ENCODE measurements at regions not wholly inside any gene's neighbourhood (a gene's known extent, or its start where the extent isn't known, plus 50 kb on each side); places are given as distances from the start of the nearest gene placed in this dataset.
A peak's percentile ranks its signal among the peaks of the same experiment; 100 is the strongest.

- no peak for DNase-seq
These were observed 252.4 kb downstream of the HDGFL1 start for GRCh38 chr6:22821664-22822320.

- DNase-seq, result no peak
These were observed 255.8 kb downstream of the HDGFL1 start for GRCh38 chr6:22825210-22825609.

DNA sequence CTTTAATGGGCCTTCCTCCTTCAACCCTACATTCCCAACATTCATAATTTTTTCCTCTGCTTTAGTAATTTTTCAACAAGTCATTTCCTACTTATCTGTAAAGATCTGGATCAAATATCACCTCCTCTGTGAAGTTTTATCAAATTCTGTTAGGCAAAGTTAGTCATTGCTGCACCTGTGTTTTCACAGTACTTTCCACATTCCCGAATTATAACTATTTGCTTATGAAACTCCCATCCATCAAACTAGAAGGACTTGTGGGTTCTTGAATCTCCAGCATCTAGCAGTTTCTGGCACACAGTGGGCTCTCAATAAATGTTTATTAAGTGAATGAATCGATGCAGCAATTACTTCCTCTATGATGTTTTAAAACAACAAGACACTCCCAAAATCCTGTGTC lies 257.6 kb downstream of the HDGFL1 start:
- DNase-seq, result no peak

DNA sequence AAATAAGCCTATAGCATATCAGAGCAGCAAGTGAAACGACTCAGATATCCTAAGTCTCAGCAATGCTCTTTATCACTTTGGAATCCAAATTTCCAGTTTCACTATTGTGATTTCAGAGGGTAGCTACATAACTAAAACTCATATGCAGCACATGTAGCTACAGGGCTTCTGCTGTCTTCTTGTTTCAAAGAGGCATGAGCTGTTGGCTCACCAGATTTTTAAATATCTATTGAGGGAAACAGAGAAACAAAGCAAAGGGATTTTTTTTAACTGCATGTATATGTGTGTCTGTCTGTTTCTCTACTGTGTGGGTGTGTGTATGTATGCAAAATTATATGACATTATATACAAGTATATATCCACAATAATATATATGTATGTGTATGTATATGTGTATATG lies 258.4 kb downstream of the HDGFL1 start:
- no peak for DNase-seq

DNA sequence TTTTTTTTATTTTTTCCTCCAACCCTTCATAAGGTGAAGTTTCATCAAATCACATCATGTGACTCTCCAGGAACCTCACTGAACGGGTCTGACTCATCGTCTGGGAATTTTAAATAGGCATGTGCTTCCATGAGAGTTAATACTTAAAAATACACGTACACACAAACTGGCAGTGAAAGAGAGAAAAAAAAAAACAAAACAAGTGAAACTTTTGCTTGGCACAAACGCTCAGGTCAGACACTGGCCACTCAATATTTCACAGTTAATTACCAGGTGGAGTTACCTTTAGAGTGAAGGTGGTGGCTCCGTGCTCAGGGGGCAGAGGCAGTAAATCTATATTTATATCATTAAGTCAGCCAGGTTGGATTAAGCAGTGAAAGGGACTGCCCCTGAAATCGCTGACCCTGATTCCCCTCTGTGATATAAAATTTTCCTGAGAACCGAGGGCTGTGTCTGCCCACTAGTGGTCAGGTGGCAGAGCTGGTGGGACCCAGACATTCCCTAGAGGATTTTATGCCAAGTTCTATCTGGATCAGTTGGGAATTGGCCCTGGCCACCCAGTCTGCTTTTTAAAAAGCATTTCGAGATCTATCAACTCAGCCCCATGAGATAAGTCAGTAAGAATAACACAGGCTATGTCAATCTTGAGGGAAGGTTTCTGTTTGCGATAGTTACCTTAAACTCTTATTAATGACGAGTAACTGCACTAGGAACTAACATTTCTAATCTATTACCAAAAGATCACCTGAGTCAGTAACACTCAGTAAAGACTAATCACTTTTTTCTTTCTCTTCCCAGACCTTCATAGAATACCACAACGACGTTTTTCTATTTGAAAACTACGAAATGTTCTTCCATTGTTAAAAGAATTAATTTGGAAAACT lies 259.1 kb downstream of the HDGFL1 start:
- DNase-seq, result peak in 1 of 2 experiments; percentile 1

GRCh38 chr6:22829070-22829469 lies 259.7 kb downstream of the HDGFL1 start:
- DNase-seq, result no peak

DNA sequence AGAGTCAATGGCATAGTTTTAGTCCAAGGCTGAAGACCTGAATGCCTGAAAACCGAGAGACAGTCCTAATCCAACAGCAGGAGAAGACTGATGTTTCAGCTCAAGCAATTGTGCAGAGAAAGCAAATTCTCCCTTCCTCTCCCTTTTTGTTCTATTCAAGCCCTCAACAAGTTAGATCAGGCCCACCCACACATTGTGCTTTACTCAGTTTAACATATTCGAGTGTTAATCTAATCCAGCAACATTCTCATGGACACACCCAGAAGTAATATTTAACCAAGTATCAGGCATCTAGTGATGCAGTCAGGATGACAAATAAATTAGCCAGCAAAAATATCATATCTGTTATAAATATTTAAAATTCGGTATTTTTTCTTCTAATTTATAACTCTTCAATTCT lies 261.1 kb downstream of the HDGFL1 start:
- DNase-seq, result no peak

DNA sequence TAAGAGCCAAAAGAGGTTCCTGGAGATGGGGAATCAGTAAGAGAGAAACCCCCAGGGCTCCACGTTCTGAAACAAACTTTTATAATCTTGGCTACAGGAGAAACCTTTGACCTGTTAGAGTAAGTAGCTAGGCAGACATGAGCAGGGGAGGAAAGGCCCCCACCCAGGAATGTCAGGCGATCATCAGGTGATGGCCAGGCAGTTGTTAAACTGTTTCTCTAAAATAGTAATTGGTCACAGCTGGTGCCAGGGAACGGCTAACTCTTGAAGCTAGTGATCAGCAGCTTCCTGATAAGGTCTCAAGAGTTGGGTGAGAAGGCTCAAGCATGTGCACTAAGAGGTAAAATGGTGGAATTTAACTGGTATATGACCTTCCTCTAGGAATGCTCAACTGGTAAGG lies 263.8 kb downstream of the HDGFL1 start:
- no peak for DNase-seq

- peak in 1 of 2 experiments; percentile 9 for DNase-seq
These were observed 269.0 kb downstream of the HDGFL1 start for GRCh38 chr6:22838345-22838744.

GRCh38 chr6:22845467-22845866 lies 276.1 kb downstream of the HDGFL1 start:
- DNase-seq, result no peak

DNA sequence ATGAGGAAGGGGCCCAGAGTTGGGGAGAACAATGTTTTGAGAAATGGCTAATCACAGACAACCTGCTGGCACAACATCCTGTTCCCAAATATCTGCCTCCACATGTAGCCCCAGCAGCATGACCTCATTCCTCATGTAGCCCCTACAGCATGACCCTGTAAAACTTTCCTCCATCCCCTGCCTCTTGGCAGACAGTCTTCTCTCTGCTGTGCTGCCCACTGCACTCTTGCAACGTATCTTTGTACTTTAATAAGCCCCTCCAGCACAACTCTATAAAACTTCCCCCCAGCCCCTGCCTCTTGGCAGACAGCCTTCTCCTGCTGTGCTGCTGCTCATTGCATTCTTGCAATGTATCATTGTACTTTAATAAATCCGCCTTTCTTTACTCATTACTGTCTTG lies 278.8 kb downstream of the HDGFL1 start:
- no peak for DNase-seq

GRCh38 chr6:22849921-22850320 lies 280.6 kb downstream of the HDGFL1 start:
- DNase-seq, result no peak

- DNase-seq, result no peak
These were observed 282.7 kb downstream of the HDGFL1 start for GRCh38 chr6:22852101-22852500.

GRCh38 chr6:22873513-22874136 lies 304.3 kb downstream of the HDGFL1 start:
- no peak for DNase-seq

DNA sequence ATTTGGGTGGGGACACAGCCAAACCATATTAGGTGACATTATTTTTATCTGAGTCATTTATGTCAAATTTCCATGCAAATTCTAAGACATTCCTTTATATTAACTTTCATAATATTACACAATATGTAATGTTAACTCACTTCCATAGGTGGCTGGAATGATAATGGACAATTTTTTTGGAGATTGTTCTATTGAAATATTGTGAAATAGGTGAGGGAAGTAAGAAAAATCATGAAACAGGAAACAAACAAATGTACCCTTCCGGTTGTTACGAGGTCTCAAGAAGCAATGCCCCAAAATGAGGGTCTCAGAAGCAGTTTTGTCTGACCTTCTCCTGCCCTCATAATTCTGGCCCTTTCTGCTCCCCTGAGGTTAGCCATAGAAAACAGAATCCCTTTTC lies 306.5 kb downstream of the HDGFL1 start:
- DNase-seq, result no peak

- no peak for DNase-seq
These were observed 308.9 kb downstream of the HDGFL1 start for GRCh38 chr6:22878324-22878701.

DNA sequence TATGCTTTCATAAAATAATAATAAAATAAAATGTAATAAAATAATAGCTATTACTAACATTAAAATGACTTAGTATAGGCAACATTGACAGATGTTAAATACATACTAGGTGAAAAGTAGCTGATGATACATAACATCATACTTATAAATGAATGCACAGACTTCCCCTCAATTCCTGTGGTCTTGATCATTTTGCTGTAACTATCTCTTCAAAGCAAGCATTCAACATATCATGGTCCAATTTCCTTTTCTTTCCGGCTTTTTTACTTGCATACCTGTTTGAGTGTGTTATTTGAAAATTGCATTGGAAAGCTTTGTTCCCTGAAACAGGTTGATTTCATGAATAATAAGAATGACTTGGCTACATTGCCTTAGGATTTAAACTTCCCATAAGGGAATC lies 309.3 kb downstream of the HDGFL1 start:
- DNase-seq, result no peak

DNA sequence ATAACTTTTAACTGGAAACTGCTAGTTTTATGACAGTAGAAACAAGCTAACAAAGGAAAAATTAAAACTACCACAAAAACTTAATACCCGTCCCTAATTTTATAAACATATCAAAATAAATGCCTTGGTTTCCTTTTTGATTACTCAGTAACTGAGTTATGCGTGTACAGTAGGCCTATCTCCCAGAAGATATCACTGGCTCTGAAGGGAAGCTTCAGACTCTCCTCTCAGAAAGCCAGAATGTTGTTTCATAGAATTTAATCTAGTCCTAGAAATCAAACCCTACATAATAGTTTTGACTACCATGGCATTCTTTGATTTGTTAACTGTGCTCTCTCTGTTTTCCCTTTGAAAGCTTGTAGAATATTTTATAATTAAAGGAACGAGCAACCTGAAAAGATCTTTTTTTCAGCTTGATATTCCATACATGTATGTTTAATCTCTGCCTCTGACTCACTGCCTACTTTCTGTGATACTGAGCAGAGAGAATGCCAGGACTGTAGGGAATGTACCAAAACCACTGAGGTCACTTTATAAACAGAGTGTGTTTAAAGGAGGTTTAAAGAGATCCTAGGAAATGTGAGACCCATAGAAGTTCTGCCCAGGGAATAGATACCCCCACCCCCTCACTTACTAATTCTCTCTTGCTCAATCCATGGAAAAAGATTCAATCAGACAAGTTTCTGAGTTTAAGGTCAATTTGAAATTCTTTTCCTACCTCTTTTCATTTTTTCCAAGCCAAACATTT lies 311.5 kb downstream of the HDGFL1 start:
- no peak for DNase-seq

- no peak for DNase-seq
These were observed 313.2 kb downstream of the HDGFL1 start for GRCh38 chr6:22882581-22882980.

DNA sequence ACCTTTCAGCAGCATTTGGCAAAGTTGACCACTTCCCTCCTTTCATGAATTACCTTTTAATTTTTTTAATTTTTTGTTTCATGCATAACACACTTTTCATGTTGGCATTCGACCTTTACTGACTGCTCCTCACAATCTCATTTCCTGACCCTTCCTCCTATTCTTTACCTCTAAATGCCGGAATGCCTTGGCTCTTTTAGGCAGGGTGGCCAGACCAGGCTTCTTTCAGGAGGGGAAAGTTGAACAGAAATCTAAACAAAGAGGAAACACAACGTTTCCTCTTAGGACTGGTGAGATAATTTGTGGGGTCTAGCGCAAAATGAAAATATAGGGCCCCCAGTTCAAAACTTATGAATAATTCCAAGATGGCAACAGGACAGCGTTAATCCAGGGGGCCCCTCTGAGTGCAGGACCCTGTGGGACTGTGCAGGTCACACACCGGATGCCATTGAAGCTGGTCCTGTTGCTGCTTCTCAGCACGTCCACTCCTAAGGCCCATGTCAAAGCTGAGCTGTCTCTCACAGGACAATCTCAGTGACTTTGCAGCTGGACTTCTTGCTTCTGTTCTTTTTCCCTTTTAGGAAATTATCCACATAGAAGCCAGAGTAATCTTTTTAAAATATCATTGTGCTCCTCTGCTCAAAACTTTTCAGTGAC lies 313.8 kb downstream of the HDGFL1 start:
- no peak for DNase-seq

DNA sequence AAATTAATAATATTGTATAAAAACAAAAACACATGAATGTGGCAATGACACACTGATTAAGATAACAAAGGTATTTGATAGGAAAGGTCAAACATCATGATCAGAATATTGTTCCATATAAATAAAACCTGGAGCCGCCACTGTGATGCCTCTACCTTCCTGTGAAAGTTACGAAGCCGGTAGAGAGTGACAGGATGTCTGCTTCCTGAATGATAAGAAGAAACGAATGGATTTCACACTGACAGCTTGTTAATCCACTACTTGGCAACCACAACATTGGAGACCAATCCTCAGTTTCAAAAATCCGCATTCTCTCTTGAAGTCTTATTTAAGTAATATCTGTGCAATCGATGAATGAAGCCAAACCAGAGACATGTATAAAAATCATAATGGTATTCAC lies 315.1 kb downstream of the HDGFL1 start:
- DNase-seq, result no peak

GRCh38 chr6:22886650-22887581 lies 317.6 kb downstream of the HDGFL1 start:
- no peak for DNase-seq

Data from Kasumi-1 (cell line).